CD4-positive, alpha-beta T cell (primary cell): ENCODE measurements at regions not wholly inside any gene's neighbourhood (a gene's known extent, or its start where the extent isn't known, plus 50 kb on each side); places are given as distances from the start of the nearest gene placed in this dataset.

Experiments
- ATAC-seq: fragments of 200-7000 bp; cut with Tn5 transposase; one replicate; pipeline ENCODE4 v1.10.0; 2022; ENCODE audit warnings: mild to moderate bottlenecking; ENCODE audit not compliant: poor library complexity
- CTCF ChIA-PET: fragments of 350-600 bp; sonication (Branson Sonifier 250); formaldehyde crosslinking; loops from one replicate; lab custom pipeline; 2021; ENCODE audit warnings: antibody characterized with exemption, inconsistent platforms; lab: Charles Lee
- POLR2A ChIA-PET: fragments of 350-600 bp; sonication (Branson Sonifier 250); formaldehyde crosslinking; loops from one replicate; lab custom pipeline; 2021; ENCODE audit warnings: antibody characterized with exemption, inconsistent platforms; lab: Charles Lee
- DNase-seq, 14 experiments: peaks; one replicate each; pipeline ENCODE4 v3.0.0-alpha.2; 2013 to 2020; ENCODE audit warnings: mixed read lengths in 2 of 14
- H3K27ac ChIP-seq, 2 donors: one replicate each; pipeline versions ENCODE4 v1.5.1 to v1.7.0; 2013; ENCODE audit warnings: low read length in 2 of 2, low read depth in 1 of 2, mild to moderate bottlenecking in 1 of 2
- H3K27me3 ChIP-seq, 2 experiments: 1 replicate in 1 of 2; 2 replicates in 1 of 2; pipeline versions ENCODE4 v1.6.1 to v1.7.0; 2013; ENCODE audit warnings: low read length in 2 of 2, control low read depth in 1 of 2, mild to moderate bottlenecking in 1 of 2, moderate library complexity in 1 of 2; ENCODE audit not compliant: insufficient read depth in 2 of 2, control insufficient read depth in 1 of 2
- H3K36me3 ChIP-seq: one replicate; pipeline ENCODE4 v1.6.1; 2013; ENCODE audit warnings: low read length, control low read depth; ENCODE audit not compliant: insufficient read depth
- H3K4me1 ChIP-seq: one replicate; pipeline ENCODE4 v1.6.1; 2013; ENCODE audit warnings: low read length, control low read depth; ENCODE audit not compliant: insufficient read depth
- H3K4me3 ChIP-seq: one replicate; pipeline ENCODE4 v1.5.1; 2013; ENCODE audit warnings: mild to moderate bottlenecking, low read length, moderate library complexity
- H3K9me3 ChIP-seq, 2 experiments: 1 replicate in 1 of 2; 2 replicates in 1 of 2; pipeline versions ENCODE4 v1.6.1 to v1.7.0; 2013; ENCODE audit warnings: low read length in 2 of 2, mild to moderate bottlenecking in 2 of 2, control low read depth in 1 of 2, moderate library complexity in 1 of 2; ENCODE audit not compliant: control insufficient read depth in 1 of 2, insufficient read depth in 1 of 2
- H3K27ac Mint-ChIP-seq: one replicate; pipeline ENCODE4 v1.8.0; 2020; ENCODE audit warnings: mixed read lengths
- H3K27me3 Mint-ChIP-seq: one replicate; pipeline ENCODE4 v1.8.0; 2021; ENCODE audit warnings: mixed read lengths
- H3K36me3 Mint-ChIP-seq: one replicate; pipeline ENCODE4 v1.8.0; 2021; ENCODE audit warnings: low read depth, mixed read lengths
- H3K4me1 Mint-ChIP-seq: one replicate; pipeline ENCODE4 v1.8.0; 2021; ENCODE audit warnings: low read depth, mixed read lengths
- H3K4me3 Mint-ChIP-seq: one replicate; pipeline ENCODE4 v1.8.0; 2020; ENCODE audit warnings: mild to moderate bottlenecking, mixed read lengths
- H3K9me3 Mint-ChIP-seq: one replicate; pipeline ENCODE4 v1.8.0; 2020; ENCODE audit warnings: mixed read lengths
- CTCF ChIP-seq: fragments of 200-600 bp; IDR thresholded peaks from one replicate; pipeline ENCODE4 v1.8.0; 2022; ENCODE audit warnings: antibody characterized with exemption, mild to moderate bottlenecking
- intact Hi-C, 2 experiments: fragments of 100-400 bp; cut with DNase I in 1 of 2; cut with micrococcal nuclease in 1 of 2; formaldehyde crosslinking; loops; one replicate each; pipeline versions ENCODE4 v1.15.1 to v1.9.0; 2023 to 2025; cut with DNase I, micrococcal nuclease

- CTCF ChIA-PET, result no interaction called here
- Histone ChIP-seq H3K4me3 (no peak overlapping the region), H3K27me3 (no peaks in the 10 kb centered on the region), H3K27ac (no peak overlapping the region), H3K9me3 (no peaks in the 10 kb centered on the region), H3K4me1 (no peaks in the 10 kb centered on the region), H3K36me3 (no peaks in the 10 kb centered on the region)
- intact Hi-C loops, result no loop called here
- H3K4me3 Mint-ChIP-seq, result no peak overlapping the region
- H3K27ac Mint-ChIP-seq, result no peak overlapping the region
- no peak for TF ChIP-seq CTCF
- no peaks in the 10 kb centered on the region for H3K27me3 Mint-ChIP-seq
- H3K9me3 Mint-ChIP-seq, result peaks cover 5% of the 10 kb centered on the region
- POLR2A ChIA-PET, result no interaction called here
- no peaks in the 10 kb centered on the region for H3K36me3 Mint-ChIP-seq
- H3K4me1 Mint-ChIP-seq, result no peaks in the 10 kb centered on the region
- ATAC-seq (no peak), DNase-seq (no peak)
Measured at GRCh38 chr4:67030636-67031035, 514.7 kb downstream of the CENPC start.

GRCh38 chr4:67020438-67020797, 524.9 kb downstream of the CENPC start:
- H3K27ac Mint-ChIP-seq, result no peak overlapping the region
- CTCF ChIA-PET, result no interaction called here
- Histone ChIP-seq H3K27me3 (no peaks in the 10 kb centered on the region), H3K4me3 (no peak overlapping the region), H3K27ac (no peak overlapping the region), H3K36me3 (no peaks in the 10 kb centered on the region), H3K9me3 (no peaks in the 10 kb centered on the region), H3K4me1 (no peaks in the 10 kb centered on the region)
- no peak for TF ChIP-seq CTCF
- POLR2A ChIA-PET, result no interaction called here
- no peak for DNase-seq
- no peak overlapping the region for H3K4me3 Mint-ChIP-seq
- no peak for ATAC-seq
- H3K36me3 Mint-ChIP-seq, result no peaks in the 10 kb centered on the region
- peaks cover 3% of the 10 kb centered on the region for H3K9me3 Mint-ChIP-seq
- no peaks in the 10 kb centered on the region for H3K27me3 Mint-ChIP-seq
- no peaks in the 10 kb centered on the region for H3K4me1 Mint-ChIP-seq
- intact Hi-C loops, result no loop called here

- Histone ChIP-seq H3K27ac (no peak overlapping the region), H3K36me3 (no peaks in the 10 kb centered on the region), H3K9me3 (no peaks in the 10 kb centered on the region), H3K4me1 (no peaks in the 10 kb centered on the region), H3K4me3 (no peak overlapping the region), H3K27me3 (no peaks in the 10 kb centered on the region)
- ChIA-PET CTCF (no interaction called here), POLR2A (no interaction called here)
- TF ChIP-seq CTCF, result no peak
- no peaks in the 10 kb centered on the region for H3K4me1 Mint-ChIP-seq
- intact Hi-C loops, result no loop called here
- ATAC-seq, result no peak
- H3K4me3 Mint-ChIP-seq, result no peak overlapping the region
- H3K27me3 Mint-ChIP-seq, result no peaks in the 10 kb centered on the region
- no peaks in the 10 kb centered on the region for H3K36me3 Mint-ChIP-seq
- H3K27ac Mint-ChIP-seq, result no peak overlapping the region
- H3K9me3 Mint-ChIP-seq, result peaks cover 3% of the 10 kb centered on the region
- DNase-seq, result no peak
Measured at GRCh38 chr4:67019686-67020437, 525.4 kb downstream of the CENPC start.
